Glutamatergic neuron (in vitro differentiated cells): ENCODE measurements at regions not wholly inside any gene's neighbourhood (a gene's known extent, or its start where the extent isn't known, plus 50 kb on each side); places are given as distances from the start of the nearest gene placed in this dataset.

Experiments
- DNase-seq: peaks from one replicate; pipeline ENCODE4 v3.0.0; 2022
- H3K27ac Mint-ChIP-seq: one replicate; pipeline ENCODE4 v1.8.0; 2020; ENCODE audit warnings: mild to moderate bottlenecking, mixed read lengths, inconsistent platforms; ENCODE audit not compliant: unreplicated experiment
- H3K27me3 Mint-ChIP-seq: one replicate; pipeline ENCODE4 v1.8.0; 2020; ENCODE audit warnings: mild to moderate bottlenecking, moderate library complexity, mixed read lengths, inconsistent platforms; ENCODE audit not compliant: unreplicated experiment
- H3K36me3 Mint-ChIP-seq: one replicate; pipeline ENCODE4 v1.8.0; 2020; ENCODE audit warnings: mild to moderate bottlenecking, mixed read lengths, inconsistent platforms; ENCODE audit not compliant: unreplicated experiment
- H3K4me1 Mint-ChIP-seq: one replicate; pipeline ENCODE4 v1.8.0; 2020; ENCODE audit warnings: mild to moderate bottlenecking, low read depth, mixed read lengths, inconsistent platforms; ENCODE audit not compliant: unreplicated experiment
- H3K4me3 Mint-ChIP-seq: one replicate; pipeline ENCODE4 v1.8.0; 2020; ENCODE audit warnings: mild to moderate bottlenecking, mixed read lengths, inconsistent platforms; ENCODE audit not compliant: unreplicated experiment
- H3K9me3 Mint-ChIP-seq: one replicate; pipeline ENCODE4 v1.8.0; 2020; ENCODE audit warnings: mild to moderate bottlenecking, moderate library complexity, mixed read lengths, inconsistent platforms; ENCODE audit not compliant: unreplicated experiment
- CTCF ChIP-seq: fragments of 200-600 bp; sonication (generic); IDR thresholded peaks from one replicate; pipeline ENCODE4 v1.5.0; 2021; ENCODE audit not compliant: partially characterized antibody, unreplicated experiment

DNA sequence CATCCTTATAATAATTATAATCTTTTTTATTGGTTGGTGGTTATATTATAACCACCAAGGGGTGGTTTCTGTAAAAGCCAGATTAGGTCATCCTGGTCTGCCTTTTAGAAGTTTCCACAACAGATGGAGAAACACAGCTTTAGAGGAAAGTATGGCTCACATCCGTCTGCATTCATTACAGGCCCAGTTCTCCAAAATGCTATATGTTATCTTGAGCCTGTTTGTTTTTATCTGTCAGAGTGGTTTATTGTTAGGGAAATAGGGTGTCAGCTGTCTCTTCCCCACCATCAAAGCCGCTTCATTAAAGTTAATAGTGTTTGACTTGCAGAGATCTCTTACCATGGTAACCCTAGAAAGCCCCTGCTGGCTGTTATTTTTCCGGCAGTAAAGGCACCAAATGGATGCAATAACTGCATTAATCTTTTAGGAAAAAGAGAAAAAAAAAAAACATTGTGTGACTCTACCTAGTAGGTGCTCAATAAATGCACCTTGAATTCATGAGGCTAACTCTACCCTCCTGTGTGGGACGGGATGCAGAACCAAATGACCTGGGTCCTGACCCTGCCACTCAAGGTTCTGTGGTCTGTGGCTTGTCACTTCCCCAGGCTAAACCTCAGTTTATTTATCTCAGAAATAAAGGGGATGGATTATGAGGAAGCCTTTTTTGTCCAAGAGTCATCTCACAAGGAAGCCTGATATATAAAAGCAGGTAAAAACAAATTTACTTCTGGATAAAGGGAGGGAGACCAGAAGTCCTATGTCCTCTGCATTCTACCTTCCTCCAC, 118.3 kb downstream of the WT1 start:
- TF ChIP-seq CTCF: no peak
- H3K36me3 Mint-ChIP-seq: no peaks in the 10 kb centered on the region
- H3K4me3 Mint-ChIP-seq: no peak overlapping the region
- H3K9me3 Mint-ChIP-seq: no peaks in the 10 kb centered on the region
- H3K4me1 Mint-ChIP-seq: peaks cover 2% of the 10 kb centered on the region
- no peaks in the 10 kb centered on the region for H3K27me3 Mint-ChIP-seq
- H3K27ac Mint-ChIP-seq: no peak overlapping the region
- DNase-seq: no peak

DNA sequence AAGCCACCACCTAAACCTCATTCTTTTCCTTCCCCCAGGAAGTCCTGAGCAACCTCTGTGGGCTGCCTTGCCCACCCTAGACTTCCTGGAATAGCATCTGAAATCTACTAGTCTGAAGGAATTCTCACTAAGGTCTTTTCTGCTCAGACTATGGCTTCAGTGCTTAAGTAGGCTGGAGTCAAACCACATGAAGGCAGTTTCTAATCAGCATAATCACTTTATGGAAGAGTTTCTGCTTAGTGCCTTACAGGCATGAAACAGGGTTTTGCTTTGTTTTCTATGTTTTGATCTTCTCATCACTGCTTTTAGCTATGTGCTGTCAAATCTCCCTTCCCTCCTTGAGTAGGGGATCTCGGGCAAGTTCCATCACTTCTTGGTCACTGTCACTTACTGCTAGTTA, 117.7 kb downstream of the WT1 start:
- peaks cover 2% of the 10 kb centered on the region for H3K4me1 Mint-ChIP-seq
- H3K9me3 Mint-ChIP-seq: no peaks in the 10 kb centered on the region
- no peak for TF ChIP-seq CTCF
- H3K36me3 Mint-ChIP-seq: no peaks in the 10 kb centered on the region
- H3K27ac Mint-ChIP-seq: no peak overlapping the region
- H3K4me3 Mint-ChIP-seq: no peak overlapping the region
- DNase-seq: no peak
- no peaks in the 10 kb centered on the region for H3K27me3 Mint-ChIP-seq

GRCh38 chr11:32318071-32319055, 117.0 kb downstream of the WT1 start:
- Mint-ChIP-seq H3K4me1 (peaks cover 2% of the 10 kb centered on the region), H3K27me3 (no peaks in the 10 kb centered on the region), H3K9me3 (no peaks in the 10 kb centered on the region), H3K4me3 (no peak overlapping the region), H3K27ac (no peak overlapping the region), H3K36me3 (no peaks in the 10 kb centered on the region)
- DNase-seq: no peak
- TF ChIP-seq CTCF: no peak

DNA sequence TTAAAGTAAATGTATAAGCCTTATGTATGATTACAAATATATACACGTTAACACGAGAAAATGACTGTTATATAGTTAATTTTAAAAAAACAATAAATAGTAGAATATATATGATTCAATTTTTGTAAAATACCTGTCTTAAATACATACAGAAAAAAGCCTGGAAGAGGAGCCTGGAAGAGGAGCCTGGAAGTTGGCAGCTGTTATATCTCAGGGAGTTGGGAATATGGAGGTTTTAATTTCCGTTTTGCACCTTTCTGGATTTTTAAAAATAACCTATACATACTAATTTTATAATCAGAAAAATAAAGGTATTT, 111.6 kb downstream of the WT1 start:
- Mint-ChIP-seq H3K4me1 (no peaks in the 10 kb centered on the region), H3K4me3 (no peak overlapping the region), H3K27ac (no peak overlapping the region), H3K27me3 (no peaks in the 10 kb centered on the region), H3K36me3 (no peaks in the 10 kb centered on the region), H3K9me3 (no peaks in the 10 kb centered on the region)
- no peak for TF ChIP-seq CTCF
- no peak for DNase-seq

DNA sequence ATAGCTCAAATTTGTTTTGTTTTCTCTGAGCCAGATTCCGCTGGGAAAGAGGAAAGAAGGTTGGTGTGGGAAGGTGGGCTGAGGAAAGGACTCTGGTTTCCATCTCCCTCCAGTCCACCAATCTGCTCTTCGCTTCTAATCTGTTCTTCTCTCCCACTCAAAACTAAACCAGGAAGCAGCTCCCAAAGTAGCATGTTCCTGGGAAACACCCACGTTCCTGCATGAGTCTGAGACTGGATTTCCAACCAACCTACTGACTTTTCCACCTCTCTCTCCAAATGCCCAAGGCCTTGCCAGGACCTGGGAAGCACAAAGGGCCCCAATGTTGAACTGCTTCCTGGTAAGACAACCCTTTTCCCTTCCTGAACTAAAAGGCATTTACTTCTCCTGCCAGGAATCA, 110.2 kb downstream of the WT1 start:
- Mint-ChIP-seq H3K4me1 (no peaks in the 10 kb centered on the region), H3K36me3 (no peaks in the 10 kb centered on the region), H3K9me3 (no peaks in the 10 kb centered on the region), H3K27me3 (no peaks in the 10 kb centered on the region), H3K4me3 (no peak overlapping the region), H3K27ac (no peak overlapping the region)
- DNase-seq: no peak
- no peak for TF ChIP-seq CTCF
